ENCODE measurements at regions not wholly inside any gene's neighbourhood (a gene's known extent, or its start where the extent isn't known, plus 50 kb on each side); places are given as distances from the start of the nearest gene placed in this dataset.

- no peaks in the 10 kb centered on the region for H3K4me1 Mint-ChIP-seq
- H3K4me3 Mint-ChIP-seq: no peak overlapping the region
- ChIA-PET CTCF (no interaction called here), POLR2A (no interaction called here)
- no peak for DNase-seq
- no peaks in the 10 kb centered on the region for H3K9me3 Mint-ChIP-seq
- no peaks in the 10 kb centered on the region for H3K36me3 Mint-ChIP-seq (ENCODE audit: low read depth)
- H3K27me3 Mint-ChIP-seq: no peaks in the 10 kb centered on the region
- no peak overlapping the region for H3K27ac Mint-ChIP-seq
Measured at GRCh38 chr18:67232406-67232805, 284.1 kb downstream of the DSEL start.

- H3K9me3 Mint-ChIP-seq: no peaks in the 10 kb centered on the region
- no peaks in the 10 kb centered on the region for H3K36me3 Mint-ChIP-seq (ENCODE audit: low read depth)
- ChIA-PET CTCF (no interaction called here), POLR2A (no interaction called here)
- H3K27me3 Mint-ChIP-seq: peaks cover 4% of the 10 kb centered on the region
- no peak overlapping the region for H3K4me3 Mint-ChIP-seq
- DNase-seq: no peak
- H3K27ac Mint-ChIP-seq: no peak overlapping the region
- H3K4me1 Mint-ChIP-seq: no peaks in the 10 kb centered on the region
Measured at GRCh38 chr18:67222887-67223286, 293.6 kb downstream of the DSEL start.

GRCh38 chr18:67219821-67220220 is 296.7 kb downstream of the DSEL start:
- no peak for DNase-seq
- peaks cover 4% of the 10 kb centered on the region for H3K27me3 Mint-ChIP-seq
- ChIA-PET CTCF (no interaction called here), POLR2A (no interaction called here)
- no peaks in the 10 kb centered on the region for H3K4me1 Mint-ChIP-seq
- H3K4me3 Mint-ChIP-seq: no peak overlapping the region
- no peaks in the 10 kb centered on the region for H3K9me3 Mint-ChIP-seq
- no peak overlapping the region for H3K27ac Mint-ChIP-seq
- H3K36me3 Mint-ChIP-seq (ENCODE audit: low read depth): no peaks in the 10 kb centered on the region

GRCh38 chr18:67218556-67218955 is 298.0 kb downstream of the DSEL start:
- H3K27me3 Mint-ChIP-seq: peaks cover 4% of the 10 kb centered on the region
- H3K4me1 Mint-ChIP-seq: no peaks in the 10 kb centered on the region
- ChIA-PET POLR2A (no interaction called here), CTCF (interaction anchor here (0.6 to 0.7 kb wide), 2 partner anchors 372 to 686 kb away, joined by 3 read pairs; no protein-coding TSS in a partner anchor)
- no peaks in the 10 kb centered on the region for H3K9me3 Mint-ChIP-seq
- H3K4me3 Mint-ChIP-seq: no peak overlapping the region
- H3K36me3 Mint-ChIP-seq (ENCODE audit: low read depth): no peaks in the 10 kb centered on the region
- no peak overlapping the region for H3K27ac Mint-ChIP-seq
- DNase-seq: no peak

GRCh38 chr18:67217551-67218166 is 298.9 kb downstream of the DSEL start:
- Mint-ChIP-seq H3K4me3 (no peak overlapping the region), H3K36me3 (ENCODE audit: low read depth) (no peaks in the 10 kb centered on the region), H3K4me1 (no peaks in the 10 kb centered on the region), H3K27ac (no peak overlapping the region), H3K27me3 (peaks cover 4% of the 10 kb centered on the region), H3K9me3 (no peaks in the 10 kb centered on the region)
- CTCF ChIA-PET: interaction anchor here (0.9 kb wide), 1 partner anchor 299 kb away, joined by 3 read pairs; the partner anchor contains the start of gene DSEL
- POLR2A ChIA-PET: no interaction called here
- peak; percentile 59 for DNase-seq

GRCh38 chr18:67216846-67217245 is 299.7 kb downstream of the DSEL start:
- no peaks in the 10 kb centered on the region for H3K36me3 Mint-ChIP-seq (ENCODE audit: low read depth)
- no peak for DNase-seq
- H3K9me3 Mint-ChIP-seq: no peaks in the 10 kb centered on the region
- peaks cover 4% of the 10 kb centered on the region for H3K27me3 Mint-ChIP-seq
- H3K4me1 Mint-ChIP-seq: no peaks in the 10 kb centered on the region
- POLR2A ChIA-PET: no interaction called here
- H3K4me3 Mint-ChIP-seq: no peak overlapping the region
- H3K27ac Mint-ChIP-seq: no peak overlapping the region
- CTCF ChIA-PET: interaction anchor here (0.9 kb wide), 2 partner anchors 18 to 300 kb away, joined by 3 read pairs; partner anchors contain the start of gene DSEL

- Mint-ChIP-seq H3K36me3 (ENCODE audit: low read depth) (no peaks in the 10 kb centered on the region), H3K9me3 (no peaks in the 10 kb centered on the region), H3K27ac (no peak overlapping the region), H3K4me1 (no peaks in the 10 kb centered on the region), H3K4me3 (no peak overlapping the region), H3K27me3 (peaks cover 5% of the 10 kb centered on the region)
- ChIA-PET POLR2A (no interaction called here), CTCF (interaction anchor here (1.2 kb wide), 1 partner anchor 13 kb away, joined by 3 read pairs; no protein-coding TSS in a partner anchor)
- no peak for DNase-seq
Measured at GRCh38 chr18:67215686-67216085, 300.8 kb downstream of the DSEL start.

GRCh38 chr18:67211646-67212045 is 304.9 kb downstream of the DSEL start:
- Mint-ChIP-seq H3K27ac (no peak overlapping the region), H3K36me3 (ENCODE audit: low read depth) (no peaks in the 10 kb centered on the region), H3K4me3 (no peak overlapping the region), H3K27me3 (peaks cover 3% of the 10 kb centered on the region), H3K4me1 (no peaks in the 10 kb centered on the region), H3K9me3 (no peaks in the 10 kb centered on the region)
- ChIA-PET CTCF (no interaction called here), POLR2A (no interaction called here)
- DNase-seq: no peak

GRCh38 chr18:67200665-67201064 is 315.9 kb downstream of the DSEL start:
- Mint-ChIP-seq H3K27me3 (no peaks in the 10 kb centered on the region), H3K9me3 (no peaks in the 10 kb centered on the region), H3K27ac (no peak overlapping the region), H3K4me1 (no peaks in the 10 kb centered on the region), H3K36me3 (ENCODE audit: low read depth) (no peaks in the 10 kb centered on the region), H3K4me3 (no peak overlapping the region)
- POLR2A ChIA-PET: no interaction called here
- CTCF ChIA-PET: interaction anchor here (0.6 to 1.4 kb wide), 4 partner anchors 9 to 97 kb away, joined by 3 to 4 read pairs (median 3); no protein-coding TSS in a partner anchor
- DNase-seq: no peak

- Mint-ChIP-seq H3K36me3 (ENCODE audit: low read depth) (no peaks in the 10 kb centered on the region), H3K9me3 (no peaks in the 10 kb centered on the region), H3K4me1 (no peaks in the 10 kb centered on the region), H3K27me3 (no peaks in the 10 kb centered on the region), H3K4me3 (no peak overlapping the region), H3K27ac (no peak overlapping the region)
- no peak for DNase-seq
- POLR2A ChIA-PET: no interaction called here
- CTCF ChIA-PET: interaction anchor here (0.6 to 1.1 kb wide), 5 partner anchors 8 to 95 kb away, joined by 3 to 5 read pairs (median 3); no protein-coding TSS in a partner anchor
Measured at GRCh38 chr18:67199993-67200617, 316.4 kb downstream of the DSEL start.

- H3K4me3 Mint-ChIP-seq: no peak overlapping the region
- DNase-seq: no peak
- H3K9me3 Mint-ChIP-seq: no peaks in the 10 kb centered on the region
- POLR2A ChIA-PET: no interaction called here
- H3K27me3 Mint-ChIP-seq: no peaks in the 10 kb centered on the region
- no peaks in the 10 kb centered on the region for H3K4me1 Mint-ChIP-seq
- CTCF ChIA-PET: no interaction called here
- H3K27ac Mint-ChIP-seq: no peak overlapping the region
- H3K36me3 Mint-ChIP-seq (ENCODE audit: low read depth): no peaks in the 10 kb centered on the region
Measured at GRCh38 chr18:67194886-67195285, 321.6 kb downstream of the DSEL start.

GRCh38 chr18:67192535-67192934 is 324.0 kb downstream of the DSEL start:
- Mint-ChIP-seq H3K4me1 (no peaks in the 10 kb centered on the region), H3K36me3 (ENCODE audit: low read depth) (no peaks in the 10 kb centered on the region), H3K9me3 (no peaks in the 10 kb centered on the region), H3K4me3 (no peak overlapping the region), H3K27ac (no peak overlapping the region), H3K27me3 (no peaks in the 10 kb centered on the region)
- ChIA-PET CTCF (no interaction called here), POLR2A (no interaction called here)
- no peak for DNase-seq

GRCh38 chr18:67183398-67183797 is 333.1 kb downstream of the DSEL start:
- Mint-ChIP-seq H3K9me3 (no peaks in the 10 kb centered on the region), H3K4me3 (no peak overlapping the region), H3K36me3 (ENCODE audit: low read depth) (no peaks in the 10 kb centered on the region), H3K4me1 (no peaks in the 10 kb centered on the region), H3K27ac (no peak overlapping the region), H3K27me3 (no peaks in the 10 kb centered on the region)
- CTCF ChIA-PET: no interaction called here
- DNase-seq: no peak
- POLR2A ChIA-PET: no interaction called here

- ChIA-PET POLR2A (no interaction called here), CTCF (no interaction called here)
- H3K4me1 Mint-ChIP-seq: no peaks in the 10 kb centered on the region
- no peak overlapping the region for H3K27ac Mint-ChIP-seq
- no peaks in the 10 kb centered on the region for H3K9me3 Mint-ChIP-seq
- no peaks in the 10 kb centered on the region for H3K36me3 Mint-ChIP-seq (ENCODE audit: low read depth)
- H3K27me3 Mint-ChIP-seq: no peaks in the 10 kb centered on the region
- no peak overlapping the region for H3K4me3 Mint-ChIP-seq
- DNase-seq: no peak
Measured at GRCh38 chr18:67179726-67180125, 336.8 kb downstream of the DSEL start.
